Fibroblast of villous mesenchyme (primary cell): ENCODE measurements at regions not wholly inside any gene's neighbourhood (a gene's known extent, or its start where the extent isn't known, plus 50 kb on each side); places are given as distances from the start of the nearest gene placed in this dataset.
"Not testable (repeated sequence)": the region's sequence is repeated elsewhere in the genome, so short reads cannot be mapped to it uniquely, and the experiment has no call there.

ENCODE experiments used
- DNase-seq: peaks from one replicate; pipeline ENCODE4 v3.0.0-alpha.2; 2010; ENCODE audit warnings: low read depth
- H3K4me3 ChIP-seq: 2 replicates; pipeline ENCODE4 v1.5.1; 2011; ENCODE audit warnings: low read depth, mild to moderate bottlenecking, low read length
- TF ChIP-seq, protein P1 (sequence below): IDR thresholded peaks from 2 replicates; pipeline ENCODE4 v1.5.1; 2012; ENCODE audit warnings: low read depth, mild to moderate bottlenecking, low read length; ENCODE audit not compliant: insufficient read depth

DNA sequence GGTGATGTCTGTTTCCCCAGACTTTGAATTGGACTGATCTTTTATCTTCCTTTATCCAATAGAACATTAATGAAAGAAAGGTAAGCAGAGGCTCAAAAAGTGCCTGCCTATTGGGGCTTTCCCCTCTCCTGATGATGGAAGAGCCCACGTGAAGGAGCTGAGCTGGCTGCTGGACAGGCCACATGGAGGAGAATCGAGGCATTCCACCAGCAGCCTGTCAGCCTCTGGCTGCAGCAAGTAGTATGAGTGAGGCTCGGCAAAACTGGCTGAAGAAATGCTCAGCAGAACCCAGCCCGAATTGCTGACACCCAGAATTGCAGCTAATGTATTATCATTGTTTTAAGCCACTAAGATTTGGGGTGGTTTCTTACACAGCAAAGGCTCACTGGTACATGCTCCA, 66.5 kb upstream of the STC2 start:
- TF ChIP-seq, protein P1, sequence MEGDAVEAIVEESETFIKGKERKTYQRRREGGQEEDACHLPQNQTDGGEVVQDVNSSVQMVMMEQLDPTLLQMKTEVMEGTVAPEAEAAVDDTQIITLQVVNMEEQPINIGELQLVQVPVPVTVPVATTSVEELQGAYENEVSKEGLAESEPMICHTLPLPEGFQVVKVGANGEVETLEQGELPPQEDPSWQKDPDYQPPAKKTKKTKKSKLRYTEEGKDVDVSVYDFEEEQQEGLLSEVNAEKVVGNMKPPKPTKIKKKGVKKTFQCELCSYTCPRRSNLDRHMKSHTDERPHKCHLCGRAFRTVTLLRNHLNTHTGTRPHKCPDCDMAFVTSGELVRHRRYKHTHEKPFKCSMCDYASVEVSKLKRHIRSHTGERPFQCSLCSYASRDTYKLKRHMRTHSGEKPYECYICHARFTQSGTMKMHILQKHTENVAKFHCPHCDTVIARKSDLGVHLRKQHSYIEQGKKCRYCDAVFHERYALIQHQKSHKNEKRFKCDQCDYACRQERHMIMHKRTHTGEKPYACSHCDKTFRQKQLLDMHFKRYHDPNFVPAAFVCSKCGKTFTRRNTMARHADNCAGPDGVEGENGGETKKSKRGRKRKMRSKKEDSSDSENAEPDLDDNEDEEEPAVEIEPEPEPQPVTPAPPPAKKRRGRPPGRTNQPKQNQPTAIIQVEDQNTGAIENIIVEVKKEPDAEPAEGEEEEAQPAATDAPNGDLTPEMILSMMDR: no peak
- no peak for DNase-seq

DNA sequence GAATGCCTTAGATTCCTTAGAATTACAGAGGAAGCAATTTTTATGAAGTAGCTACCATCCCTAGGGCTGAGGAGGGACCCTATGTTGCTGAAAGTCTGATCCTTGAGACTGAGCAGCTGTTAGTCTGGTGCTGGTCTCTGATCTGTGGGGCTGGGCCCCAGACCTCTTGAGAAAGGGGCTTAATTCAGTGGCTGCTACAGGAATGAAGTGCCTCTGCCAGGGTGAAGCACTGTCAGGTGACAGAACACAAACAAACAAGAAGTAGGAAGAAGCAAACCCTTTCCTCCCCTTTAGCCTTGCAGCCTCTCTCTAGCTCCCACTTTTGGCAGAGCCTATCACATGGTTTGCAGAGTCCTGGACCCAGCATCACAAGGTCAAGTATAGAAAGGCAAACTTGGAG, 64.0 kb upstream of the STC2 start:
- DNase-seq: no peak
- H3K4me3 ChIP-seq: no peak overlapping the region
- TF ChIP-seq, protein P1: no peak

More for the DNA sequence above, 66.5 kb upstream of the STC2 start:
- H3K4me3 ChIP-seq: no peak overlapping the region

DNA sequence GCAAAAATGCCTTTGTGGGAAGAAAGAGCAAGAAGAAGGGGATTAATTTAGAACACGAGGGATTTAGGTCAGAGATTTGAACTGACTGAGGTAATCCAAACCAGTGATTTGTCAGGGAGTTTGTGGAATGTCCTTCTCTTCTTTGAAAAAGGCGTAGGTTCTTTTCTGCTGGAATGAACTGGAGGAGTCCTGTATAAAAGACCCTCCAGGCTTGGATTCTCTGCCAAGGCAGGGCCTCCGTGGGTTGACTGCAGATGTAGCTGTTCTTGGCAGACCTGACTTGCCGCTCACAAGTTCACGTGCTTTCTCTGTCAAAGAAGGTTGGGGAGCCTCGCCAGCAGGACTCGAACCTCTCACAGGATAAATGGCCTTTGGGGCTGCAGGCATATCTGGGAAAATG, 62.8 kb upstream of the STC2 start:
- TF ChIP-seq, protein P1: no peak
- no peak overlapping the region for H3K4me3 ChIP-seq
- DNase-seq: no peak

DNA sequence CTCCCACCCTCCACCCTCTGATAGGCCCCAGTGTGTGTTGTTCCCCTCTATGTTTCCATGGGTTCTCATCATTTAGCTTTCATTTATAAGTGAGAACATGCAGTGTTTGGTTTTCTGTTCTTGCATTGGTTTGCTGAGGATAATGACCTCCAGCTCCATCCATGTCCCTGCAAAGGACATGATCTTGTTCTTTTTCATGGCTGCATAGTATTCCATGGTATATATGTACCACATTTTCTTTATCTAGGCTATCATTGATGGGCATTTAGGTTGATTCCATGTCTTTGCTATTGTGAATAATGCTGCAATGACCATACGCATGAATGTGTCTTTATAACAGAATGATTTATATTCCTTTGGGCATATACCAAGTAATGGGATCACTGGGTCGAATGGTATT, 59.1 kb upstream of the STC2 start:
- not testable (repeated sequence) for H3K4me3 ChIP-seq, DNase-seq

DNA sequence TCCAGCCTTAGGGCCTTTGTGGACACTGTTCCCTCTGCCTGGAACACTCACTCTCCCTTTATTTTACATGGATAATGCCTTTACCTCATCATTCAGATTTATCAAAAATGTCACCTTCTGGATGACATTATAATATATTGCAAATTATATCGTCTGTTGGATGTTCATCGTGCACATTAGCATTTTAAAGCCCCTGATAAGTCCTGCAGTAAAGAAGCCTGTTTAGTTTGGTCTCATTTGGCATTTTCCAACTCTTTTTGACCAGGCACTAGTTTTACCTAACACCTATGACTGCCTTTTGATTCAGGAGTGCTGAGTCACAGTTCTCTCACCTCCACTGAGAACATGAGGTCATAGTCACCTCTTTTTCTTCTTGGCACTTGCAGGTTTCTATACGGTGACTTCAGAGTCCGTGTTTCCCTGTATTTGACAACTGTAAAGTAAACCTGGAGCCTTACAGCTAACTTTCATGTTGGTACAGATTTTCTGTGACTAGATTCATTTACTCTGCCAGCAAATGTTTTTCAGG, 57.7 kb upstream of the STC2 start:
- TF ChIP-seq, protein P1: no peak
- no peak overlapping the region for H3K4me3 ChIP-seq
- no peak for DNase-seq

DNA sequence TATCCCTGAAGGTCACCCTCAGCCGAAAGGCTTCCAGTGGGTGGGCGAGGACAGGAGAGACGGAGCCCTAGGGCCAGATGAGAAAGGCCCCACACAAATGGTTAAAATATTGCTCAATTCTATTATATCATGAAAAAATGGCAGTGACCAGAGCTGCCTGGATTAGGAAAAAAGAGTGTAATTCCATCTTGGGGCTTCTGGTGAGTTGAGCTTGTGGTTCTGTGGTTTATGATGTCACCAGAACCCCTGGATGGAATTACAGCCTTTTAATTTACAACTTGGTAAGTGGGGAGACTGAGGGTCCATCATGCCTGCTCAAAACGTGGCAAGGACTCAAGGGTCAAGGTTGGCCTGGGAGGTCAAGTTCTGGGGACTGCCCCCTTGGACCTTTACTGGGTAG, 55.5 kb upstream of the STC2 start:
- DNase-seq: no peak
- TF ChIP-seq, protein P1: no peak
- H3K4me3 ChIP-seq: no peak overlapping the region

DNA sequence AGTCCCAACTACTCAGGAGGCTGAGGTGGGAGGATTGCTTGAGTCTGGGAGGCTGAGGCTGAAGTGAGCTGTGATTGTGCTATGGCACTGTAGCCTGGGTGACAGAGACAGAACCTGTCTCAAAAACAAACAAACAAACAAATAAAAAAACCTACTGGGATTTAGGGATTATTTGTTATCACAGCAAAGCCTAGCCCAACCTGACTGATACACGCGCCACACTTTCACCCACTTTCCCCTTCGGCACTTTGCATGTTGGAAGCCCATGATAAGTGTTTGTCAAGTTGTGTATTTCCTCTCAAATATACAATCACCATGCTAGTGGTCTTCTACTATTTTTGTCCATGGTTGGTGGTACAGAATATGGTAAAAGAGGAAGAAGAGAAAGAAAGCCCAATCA, 50.5 kb upstream of the STC2 start:
- DNase-seq: no peak
- H3K4me3 ChIP-seq: no peak overlapping the region
- TF ChIP-seq, protein P1: no peak
